HL-60 (cell line): ENCODE measurements at regions not wholly inside any gene's neighbourhood (a gene's known extent, or its start where the extent isn't known, plus 50 kb on each side); places are given as distances from the start of the nearest gene placed in this dataset.

Source experiments
- GABPA ChIP-seq: IDR thresholded peaks from 2 replicates; pipeline ENCODE4 v1.6.1; 2012; ENCODE audit warnings: low read depth
- POLR2AphosphoS5 ChIP-seq: IDR thresholded peaks from 2 replicates; pipeline ENCODE4 v1.6.1; 2012; ENCODE audit warnings: low read depth
- REST ChIP-seq: IDR thresholded peaks from 2 replicates; pipeline ENCODE4 v1.6.1; 2012; ENCODE audit warnings: low read depth; ENCODE audit not compliant: insufficient replicate concordance
- SPI1 ChIP-seq: IDR thresholded peaks from 2 replicates; pipeline ENCODE4 v1.6.1; 2012; ENCODE audit warnings: low read depth, mild to moderate bottlenecking, borderline replicate concordance
- TF ChIP-seq, protein P1 (sequence below): IDR thresholded peaks from one replicate; pipeline ENCODE4 v1.5.1; 2011; ENCODE audit warnings: low read length, control low read depth, inconsistent platforms; ENCODE audit not compliant: insufficient read depth

DNA sequence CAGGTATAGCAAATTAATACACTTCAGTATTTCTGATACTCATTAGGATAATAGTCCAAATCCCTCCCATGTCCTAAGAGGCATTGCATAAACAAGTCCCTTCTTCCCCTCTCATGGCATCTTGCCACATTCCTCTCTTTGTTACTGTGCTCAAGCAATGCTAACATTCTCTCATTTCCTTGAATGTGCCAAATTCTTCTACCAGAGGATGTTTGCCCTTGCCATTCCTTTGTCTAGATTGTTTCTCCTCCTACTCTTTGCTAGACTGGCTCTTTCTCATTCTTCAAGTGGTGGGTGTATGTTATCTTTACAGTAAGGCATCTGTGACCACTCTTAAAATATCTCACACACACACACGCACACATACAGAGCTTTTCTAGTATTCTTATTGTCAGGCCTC, 621.0 kb upstream of the CXADR start:
- TF ChIP-seq REST (no peak), POLR2AphosphoS5 (no peak), SPI1 (no peak), GABPA (no peak)
- TF ChIP-seq, protein P1, sequence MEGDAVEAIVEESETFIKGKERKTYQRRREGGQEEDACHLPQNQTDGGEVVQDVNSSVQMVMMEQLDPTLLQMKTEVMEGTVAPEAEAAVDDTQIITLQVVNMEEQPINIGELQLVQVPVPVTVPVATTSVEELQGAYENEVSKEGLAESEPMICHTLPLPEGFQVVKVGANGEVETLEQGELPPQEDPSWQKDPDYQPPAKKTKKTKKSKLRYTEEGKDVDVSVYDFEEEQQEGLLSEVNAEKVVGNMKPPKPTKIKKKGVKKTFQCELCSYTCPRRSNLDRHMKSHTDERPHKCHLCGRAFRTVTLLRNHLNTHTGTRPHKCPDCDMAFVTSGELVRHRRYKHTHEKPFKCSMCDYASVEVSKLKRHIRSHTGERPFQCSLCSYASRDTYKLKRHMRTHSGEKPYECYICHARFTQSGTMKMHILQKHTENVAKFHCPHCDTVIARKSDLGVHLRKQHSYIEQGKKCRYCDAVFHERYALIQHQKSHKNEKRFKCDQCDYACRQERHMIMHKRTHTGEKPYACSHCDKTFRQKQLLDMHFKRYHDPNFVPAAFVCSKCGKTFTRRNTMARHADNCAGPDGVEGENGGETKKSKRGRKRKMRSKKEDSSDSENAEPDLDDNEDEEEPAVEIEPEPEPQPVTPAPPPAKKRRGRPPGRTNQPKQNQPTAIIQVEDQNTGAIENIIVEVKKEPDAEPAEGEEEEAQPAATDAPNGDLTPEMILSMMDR: no peak
